Nucleus accumbens (tissue), 56 donors: ENCODE measurements at regions not wholly inside any gene's neighbourhood (a gene's known extent, or its start where the extent isn't known, plus 50 kb on each side); places are given as distances from the start of the nearest gene placed in this dataset.

ENCODE experiments used
- DNase-seq, 56 donors: peaks; one replicate each; lab custom pipeline; 2025; lab: John Stamatoyannopoulos, UW

- no peak for DNase-seq
Measured at GRCh38 chr10:8513155-8514147, 459.0 kb downstream of the GATA3 start.

- no peak for DNase-seq
Measured at GRCh38 chr10:8520382-8520781, 465.9 kb downstream of the GATA3 start.

GRCh38 chr10:8527773-8528172, 473.3 kb downstream of the GATA3 start:
- DNase-seq = no peak

GRCh38 chr10:8531116-8531515, 476.6 kb downstream of the GATA3 start:
- peak in 15 of 56 donors; percentile 1 to 24 (median 4) for DNase-seq

- DNase-seq = no peak
Measured at GRCh38 chr10:8532647-8533046, 478.2 kb downstream of the GATA3 start.

- DNase-seq = no peak
Measured at GRCh38 chr10:8533462-8533861, 479.0 kb downstream of the GATA3 start.

GRCh38 chr10:8534096-8534495, 479.6 kb downstream of the GATA3 start:
- no peak for DNase-seq

- DNase-seq = no peak
Measured at GRCh38 chr10:8534891-8535290, 480.4 kb downstream of the GATA3 start.

- DNase-seq = no peak
Measured at GRCh38 chr10:8539056-8539455, 484.6 kb downstream of the GATA3 start.

GRCh38 chr10:8543361-8544056, 489.0 kb downstream of the GATA3 start:
- no peak for DNase-seq

- no peak for DNase-seq
Measured at GRCh38 chr10:8544057-8544380, 489.5 kb downstream of the GATA3 start.

GRCh38 chr10:8544500-8544899, 490.0 kb downstream of the GATA3 start:
- DNase-seq = no peak

GRCh38 chr10:8554574-8554973, 500.1 kb downstream of the GATA3 start:
- DNase-seq = no peak

GRCh38 chr10:8556321-8556720, 501.8 kb downstream of the GATA3 start:
- DNase-seq = no peak

GRCh38 chr10:8563478-8563877, 509.0 kb downstream of the GATA3 start:
- no peak for DNase-seq

- DNase-seq = no peak
Measured at GRCh38 chr10:8566737-8567136, 512.2 kb downstream of the GATA3 start.

- DNase-seq = no peak
Measured at GRCh38 chr10:8568401-8568800, 513.9 kb downstream of the GATA3 start.

- DNase-seq = no peak
Measured at GRCh38 chr10:8575620-8576019, 521.1 kb downstream of the GATA3 start.

- no peak for DNase-seq
Measured at GRCh38 chr10:8576281-8576680, 521.8 kb downstream of the GATA3 start.

- no peak for DNase-seq
Measured at GRCh38 chr10:8576911-8577310, 522.4 kb downstream of the GATA3 start.

- no peak for DNase-seq
Measured at GRCh38 chr10:8577686-8578085, 523.2 kb downstream of the GATA3 start.
